H1 (cell line): ENCODE measurements at regions not wholly inside any gene's neighbourhood (a gene's known extent, or its start where the extent isn't known, plus 50 kb on each side); places are given as distances from the start of the nearest gene placed in this dataset.

Experiments
- CHD7 ChIP-seq: fragments of 300-600 bp; sonication (generic); IDR thresholded peaks from 2 replicates; pipeline ENCODE4 v1.7.1; 2012; ENCODE audit warnings: low read length, moderate library complexity, mild to moderate bottlenecking, inconsistent platforms; ENCODE audit not compliant: insufficient replicate concordance
- EGR1 ChIP-seq: IDR thresholded peaks from 2 replicates; pipeline ENCODE4 v1.6.1; 2011; ENCODE audit warnings: low read depth, low read length, borderline replicate concordance
- FOSL1 ChIP-seq: IDR thresholded peaks from 2 replicates; pipeline ENCODE4 v1.6.1; 2011; ENCODE audit warnings: mild to moderate bottlenecking, low read depth, low read length, moderate library complexity; ENCODE audit not compliant: insufficient read depth
- KDM5A ChIP-seq: fragments of 200-600 bp; IDR thresholded peaks from 2 replicates; pipeline ENCODE4 v1.7.1; 2012; ENCODE audit warnings: mild to moderate bottlenecking, low read length, inconsistent platforms, mixed read lengths
- MAFK ChIP-seq: IDR thresholded peaks from 2 replicates; pipeline ENCODE4 v1.6.1; 2012; ENCODE audit warnings: low read depth, mild to moderate bottlenecking, improper control_type of control experiment, low read length
- POU5F1 ChIP-seq: IDR thresholded peaks from 2 replicates; pipeline ENCODE4 v1.6.1; 2011; ENCODE audit warnings: low read depth, mild to moderate bottlenecking, low read length, moderate library complexity
- RXRA ChIP-seq: IDR thresholded peaks from 2 replicates; pipeline ENCODE4 v1.6.1; 2011; ENCODE audit warnings: low read depth, mild to moderate bottlenecking, low read length, moderate library complexity; ENCODE audit not compliant: insufficient read depth
- SIRT6 ChIP-seq: IDR thresholded peaks from one replicate; pipeline ENCODE4 v1.7.1; 2012; ENCODE audit warnings: low read length, inconsistent platforms
- SUZ12 ChIP-seq: fragments of 200-600 bp; sonication (generic); IDR thresholded peaks from 2 replicates; pipeline ENCODE4 v1.6.1; 2012; ENCODE audit warnings: mild to moderate bottlenecking, inconsistent platforms, low read length, moderate library complexity, mixed read lengths
- TCF12 ChIP-seq: IDR thresholded peaks from 2 replicates; pipeline ENCODE4 v1.6.1; 2011; ENCODE audit warnings: low read depth, mild to moderate bottlenecking, low read length

GRCh38 chr6:11343963-11344723, 111.7 kb upstream of the NEDD9 start (continued):
- TF ChIP-seq CHD7 (no peak), POU5F1 (no peak), EGR1 (no peak), MAFK (no peak), SUZ12 (no peak), FOSL1 (no peak), TCF12 (no peak), KDM5A (no peak), SIRT6 (no peak), RXRA (no peak)
